Loucy (cell line): ENCODE measurements at regions not wholly inside any gene's neighbourhood (a gene's known extent, or its start where the extent isn't known, plus 50 kb on each side); places are given as distances from the start of the nearest gene placed in this dataset.

Source experiments
- EZH2phosphoT487 ChIP-seq: fragments of 200-600 bp; IDR thresholded peaks from 2 replicates; pipeline ENCODE4 v1.6.1; 2018; ENCODE audit warnings: antibody characterized with exemption, mild to moderate bottlenecking, moderate library complexity, borderline replicate concordance
- TF ChIP-seq, protein P1 (sequence below): fragments of 200-600 bp; sonication (generic); conservative IDR thresholded peaks from 2 replicates; pipeline ENCODE4 v1.5.1; 2014; ENCODE audit warnings: mild to moderate bottlenecking, antibody characterized with exemption, low read length

DNA sequence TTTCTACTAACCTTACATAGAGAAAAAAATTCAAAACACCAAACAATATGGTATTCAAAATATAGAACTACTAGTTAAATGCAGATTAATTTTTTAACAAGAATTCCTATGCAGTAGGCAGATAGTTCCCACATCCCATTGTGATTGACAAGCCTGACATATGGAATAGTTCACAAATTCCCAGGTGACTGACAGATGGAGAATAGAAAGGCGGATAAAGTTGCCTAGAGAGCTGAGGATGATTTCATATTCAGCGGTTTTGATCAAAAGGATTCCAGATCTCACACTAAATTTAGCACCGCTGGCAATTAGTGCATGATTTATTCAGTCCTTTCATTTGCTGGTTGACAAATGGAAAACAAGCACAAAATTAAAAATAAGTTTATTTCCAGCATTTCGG is 733.7 kb upstream of the POU3F3 start:
- TF ChIP-seq, protein P1, sequence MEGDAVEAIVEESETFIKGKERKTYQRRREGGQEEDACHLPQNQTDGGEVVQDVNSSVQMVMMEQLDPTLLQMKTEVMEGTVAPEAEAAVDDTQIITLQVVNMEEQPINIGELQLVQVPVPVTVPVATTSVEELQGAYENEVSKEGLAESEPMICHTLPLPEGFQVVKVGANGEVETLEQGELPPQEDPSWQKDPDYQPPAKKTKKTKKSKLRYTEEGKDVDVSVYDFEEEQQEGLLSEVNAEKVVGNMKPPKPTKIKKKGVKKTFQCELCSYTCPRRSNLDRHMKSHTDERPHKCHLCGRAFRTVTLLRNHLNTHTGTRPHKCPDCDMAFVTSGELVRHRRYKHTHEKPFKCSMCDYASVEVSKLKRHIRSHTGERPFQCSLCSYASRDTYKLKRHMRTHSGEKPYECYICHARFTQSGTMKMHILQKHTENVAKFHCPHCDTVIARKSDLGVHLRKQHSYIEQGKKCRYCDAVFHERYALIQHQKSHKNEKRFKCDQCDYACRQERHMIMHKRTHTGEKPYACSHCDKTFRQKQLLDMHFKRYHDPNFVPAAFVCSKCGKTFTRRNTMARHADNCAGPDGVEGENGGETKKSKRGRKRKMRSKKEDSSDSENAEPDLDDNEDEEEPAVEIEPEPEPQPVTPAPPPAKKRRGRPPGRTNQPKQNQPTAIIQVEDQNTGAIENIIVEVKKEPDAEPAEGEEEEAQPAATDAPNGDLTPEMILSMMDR = no peak
- TF ChIP-seq EZH2phosphoT487 = no peak
